ENCODE measurements at regions not wholly inside any gene's neighbourhood (a gene's known extent, or its start where the extent isn't known, plus 50 kb on each side); places are given as distances from the start of the nearest gene placed in this dataset.

GRCh38 chr18:1467461-1467964 lies 562.8 kb downstream of the ADCYAP1 start:
- no peak for FAIRE-seq
- DNase-seq (ENCODE audit: insufficient read length, low spot score) = no peak
- no peak for TF ChIP-seq POLR2AphosphoS5 (IDR thresholded peaks at IDR 0.05; ENCODE audit: low read depth, low read length)
- TF ChIP-seq PAX5 (IDR thresholded peaks at IDR 0.05; ENCODE audit: insufficient read depth, low read length, severe bottlenecking) = no peak
- no peak for TF ChIP-seq POU2F2 (IDR thresholded peaks at IDR 0.05; ENCODE audit: low read depth, low read length)
- no peak for TF ChIP-seq POLR2A (IDR thresholded peaks at IDR 0.05; ENCODE audit: low read depth, low read length)
- no peak for TF ChIP-seq TAF1 (IDR thresholded peaks at IDR 0.05; ENCODE audit: low read depth, low read length)
- no peak for TF ChIP-seq SPI1 (IDR thresholded peaks at IDR 0.05; ENCODE audit: low read depth, low read length)

GRCh38 chr18:1468550-1468949 lies 563.9 kb downstream of the ADCYAP1 start:
- TF ChIP-seq POU2F2 (IDR thresholded peaks at IDR 0.05; ENCODE audit: low read depth, low read length) = no peak
- TF ChIP-seq POLR2AphosphoS5 (IDR thresholded peaks at IDR 0.05; ENCODE audit: low read depth, low read length) = no peak
- no peak for TF ChIP-seq POLR2A (IDR thresholded peaks at IDR 0.05; ENCODE audit: low read depth, low read length)
- no peak for TF ChIP-seq SPI1 (IDR thresholded peaks at IDR 0.05; ENCODE audit: low read depth, low read length)
- TF ChIP-seq PAX5 (IDR thresholded peaks at IDR 0.05; ENCODE audit: insufficient read depth, low read length, severe bottlenecking) = no peak
- TF ChIP-seq TAF1 (IDR thresholded peaks at IDR 0.05; ENCODE audit: low read depth, low read length) = no peak
- DNase-seq (ENCODE audit: insufficient read length, low spot score) (no peak), FAIRE-seq (no peak)

GRCh38 chr18:1475867-1476266 lies 571.2 kb downstream of the ADCYAP1 start:
- no peak for FAIRE-seq
- TF ChIP-seq SPI1 (IDR thresholded peaks at IDR 0.05; ENCODE audit: low read depth, low read length) (no peak), POLR2AphosphoS5 (IDR thresholded peaks at IDR 0.05; ENCODE audit: low read depth, low read length) (no peak), TAF1 (IDR thresholded peaks at IDR 0.05; ENCODE audit: low read depth, low read length) (no peak), PAX5 (IDR thresholded peaks at IDR 0.05; ENCODE audit: insufficient read depth, low read length, severe bottlenecking) (no peak), POU2F2 (IDR thresholded peaks at IDR 0.05; ENCODE audit: low read depth, low read length) (no peak), POLR2A (IDR thresholded peaks at IDR 0.05; ENCODE audit: low read depth, low read length) (no peak)

GRCh38 chr18:1480309-1480708 lies 575.6 kb downstream of the ADCYAP1 start:
- TF ChIP-seq POU2F2 (IDR thresholded peaks at IDR 0.05; ENCODE audit: low read depth, low read length) (no peak), POLR2A (IDR thresholded peaks at IDR 0.05; ENCODE audit: low read depth, low read length) (no peak), SPI1 (IDR thresholded peaks at IDR 0.05; ENCODE audit: low read depth, low read length) (no peak), POLR2AphosphoS5 (IDR thresholded peaks at IDR 0.05; ENCODE audit: low read depth, low read length) (no peak), TAF1 (IDR thresholded peaks at IDR 0.05; ENCODE audit: low read depth, low read length) (no peak), PAX5 (IDR thresholded peaks at IDR 0.05; ENCODE audit: insufficient read depth, low read length, severe bottlenecking) (no peak)
- no peak for FAIRE-seq
- no peak for DNase-seq (ENCODE audit: insufficient read length, low spot score)

More at GRCh38 chr18:1475867-1476266, 571.2 kb downstream of the ADCYAP1 start:
- no peak for DNase-seq (ENCODE audit: insufficient read length, low spot score)

- DNase-seq (ENCODE audit: insufficient read length, low spot score) (no peak), FAIRE-seq (no peak)
- TF ChIP-seq TAF1 (IDR thresholded peaks at IDR 0.05; ENCODE audit: low read depth, low read length) (no peak), POU2F2 (IDR thresholded peaks at IDR 0.05; ENCODE audit: low read depth, low read length) (no peak), POLR2AphosphoS5 (IDR thresholded peaks at IDR 0.05; ENCODE audit: low read depth, low read length) (no peak), SPI1 (IDR thresholded peaks at IDR 0.05; ENCODE audit: low read depth, low read length) (no peak), PAX5 (IDR thresholded peaks at IDR 0.05; ENCODE audit: insufficient read depth, low read length, severe bottlenecking) (no peak), POLR2A (IDR thresholded peaks at IDR 0.05; ENCODE audit: low read depth, low read length) (no peak)
Measured at GRCh38 chr18:1481577-1481976, 576.9 kb downstream of the ADCYAP1 start.

- FAIRE-seq = no peak
- DNase-seq (ENCODE audit: insufficient read length, low spot score) = no peak
- TF ChIP-seq POU2F2 (IDR thresholded peaks at IDR 0.05; ENCODE audit: low read depth, low read length) (no peak), POLR2A (IDR thresholded peaks at IDR 0.05; ENCODE audit: low read depth, low read length) (no peak), SPI1 (IDR thresholded peaks at IDR 0.05; ENCODE audit: low read depth, low read length) (no peak), PAX5 (IDR thresholded peaks at IDR 0.05; ENCODE audit: insufficient read depth, low read length, severe bottlenecking) (no peak), POLR2AphosphoS5 (IDR thresholded peaks at IDR 0.05; ENCODE audit: low read depth, low read length) (no peak), TAF1 (IDR thresholded peaks at IDR 0.05; ENCODE audit: low read depth, low read length) (no peak)
Measured at GRCh38 chr18:1483385-1483784, 578.7 kb downstream of the ADCYAP1 start.

- no peak for FAIRE-seq
- no peak for TF ChIP-seq PAX5 (IDR thresholded peaks at IDR 0.05; ENCODE audit: insufficient read depth, low read length, severe bottlenecking)
- no peak for TF ChIP-seq POLR2AphosphoS5 (IDR thresholded peaks at IDR 0.05; ENCODE audit: low read depth, low read length)
- TF ChIP-seq SPI1 (IDR thresholded peaks at IDR 0.05; ENCODE audit: low read depth, low read length) = no peak
- no peak for TF ChIP-seq TAF1 (IDR thresholded peaks at IDR 0.05; ENCODE audit: low read depth, low read length)
- no peak for TF ChIP-seq POLR2A (IDR thresholded peaks at IDR 0.05; ENCODE audit: low read depth, low read length)
- TF ChIP-seq POU2F2 (IDR thresholded peaks at IDR 0.05; ENCODE audit: low read depth, low read length) = no peak
- no peak for DNase-seq (ENCODE audit: insufficient read length, low spot score)
Measured at GRCh38 chr18:1487457-1487856, 582.8 kb downstream of the ADCYAP1 start.

- TF ChIP-seq TAF1 (IDR thresholded peaks at IDR 0.05; ENCODE audit: low read depth, low read length) = no peak
- TF ChIP-seq PAX5 (IDR thresholded peaks at IDR 0.05; ENCODE audit: insufficient read depth, low read length, severe bottlenecking) = no peak
- TF ChIP-seq POLR2A (IDR thresholded peaks at IDR 0.05; ENCODE audit: low read depth, low read length) = no peak
- no peak for TF ChIP-seq POLR2AphosphoS5 (IDR thresholded peaks at IDR 0.05; ENCODE audit: low read depth, low read length)
- TF ChIP-seq POU2F2 (IDR thresholded peaks at IDR 0.05; ENCODE audit: low read depth, low read length) = no peak
- no peak for TF ChIP-seq SPI1 (IDR thresholded peaks at IDR 0.05; ENCODE audit: low read depth, low read length)
- DNase-seq (ENCODE audit: insufficient read length, low spot score) (no peak), FAIRE-seq (no peak)
Measured at GRCh38 chr18:1488394-1488793, 583.7 kb downstream of the ADCYAP1 start.

GRCh38 chr18:1488957-1489356 lies 584.3 kb downstream of the ADCYAP1 start:
- FAIRE-seq = no peak
- no peak for DNase-seq (ENCODE audit: insufficient read length, low spot score)
- TF ChIP-seq POLR2A (IDR thresholded peaks at IDR 0.05; ENCODE audit: low read depth, low read length) (no peak), POU2F2 (IDR thresholded peaks at IDR 0.05; ENCODE audit: low read depth, low read length) (no peak), TAF1 (IDR thresholded peaks at IDR 0.05; ENCODE audit: low read depth, low read length) (no peak), SPI1 (IDR thresholded peaks at IDR 0.05; ENCODE audit: low read depth, low read length) (no peak), POLR2AphosphoS5 (IDR thresholded peaks at IDR 0.05; ENCODE audit: low read depth, low read length) (no peak), PAX5 (IDR thresholded peaks at IDR 0.05; ENCODE audit: insufficient read depth, low read length, severe bottlenecking) (no peak)

GRCh38 chr18:1495387-1495786 lies 590.7 kb downstream of the ADCYAP1 start:
- no peak for TF ChIP-seq SPI1 (IDR thresholded peaks at IDR 0.05; ENCODE audit: low read depth, low read length)
- no peak for TF ChIP-seq POLR2AphosphoS5 (IDR thresholded peaks at IDR 0.05; ENCODE audit: low read depth, low read length)
- TF ChIP-seq PAX5 (IDR thresholded peaks at IDR 0.05; ENCODE audit: insufficient read depth, low read length, severe bottlenecking) = no peak
- TF ChIP-seq TAF1 (IDR thresholded peaks at IDR 0.05; ENCODE audit: low read depth, low read length) = no peak
- no peak for TF ChIP-seq POU2F2 (IDR thresholded peaks at IDR 0.05; ENCODE audit: low read depth, low read length)
- no peak for TF ChIP-seq POLR2A (IDR thresholded peaks at IDR 0.05; ENCODE audit: low read depth, low read length)
- DNase-seq (ENCODE audit: insufficient read length, low spot score) (no peak), FAIRE-seq (no peak)

All from GM12891 (cell line).